H9 (cell line): ENCODE measurements at regions not wholly inside any gene's neighbourhood (a gene's known extent, or its start where the extent isn't known, plus 50 kb on each side); places are given as distances from the start of the nearest gene placed in this dataset.

Experiments used
- DNase-seq: peaks from one replicate; pipeline ENCODE4 v3.0.0-alpha.2; 2017
- H2AFZ ChIP-seq: one replicate; pipeline ENCODE4 v1.6.1; 2013; ENCODE audit warnings: mild to moderate bottlenecking, low read length, control low read depth, moderate library complexity
- H2AK5ac ChIP-seq: 2 replicates; pipeline ENCODE4 v1.6.1; 2013; ENCODE audit warnings: low read length, control low read depth, mixed read lengths; ENCODE audit not compliant: insufficient read length
- H2BK120ac ChIP-seq: one replicate; pipeline ENCODE4 v1.6.1; 2013; ENCODE audit warnings: low read depth, mild to moderate bottlenecking, low read length, control low read depth, inconsistent platforms; ENCODE audit not compliant: poor library complexity, severe bottlenecking
- H2BK12ac ChIP-seq: 2 replicates; pipeline ENCODE4 v1.6.1; 2013; ENCODE audit warnings: low read length, control low read depth, mixed read lengths, low read depth; ENCODE audit not compliant: insufficient read length
- H2BK15ac ChIP-seq: 2 replicates; pipeline ENCODE4 v1.6.1; 2013; ENCODE audit warnings: low read depth, low read length, control low read depth
- H2BK20ac ChIP-seq: one replicate; pipeline ENCODE4 v1.6.1; 2013; ENCODE audit warnings: low read depth, mild to moderate bottlenecking, low read length, control low read depth, inconsistent platforms; ENCODE audit not compliant: poor library complexity, severe bottlenecking
- H2BK5ac ChIP-seq: 2 replicates; pipeline ENCODE4 v1.6.1; 2013; ENCODE audit warnings: low read length, control low read depth, mixed read lengths; ENCODE audit not compliant: insufficient read length
- H3K14ac ChIP-seq: 2 replicates; pipeline ENCODE4 v1.6.1; 2013; ENCODE audit warnings: low read length, control low read depth; ENCODE audit not compliant: insufficient read depth
- H3K18ac ChIP-seq: 2 replicates; pipeline ENCODE4 v1.6.1; 2013; ENCODE audit warnings: low read depth, mild to moderate bottlenecking, mixed read lengths, low read length, control low read depth; ENCODE audit not compliant: insufficient read length
- H3K23ac ChIP-seq: 2 replicates; pipeline ENCODE4 v1.6.1; 2013; ENCODE audit warnings: low read length, control low read depth, mixed read lengths, low read depth; ENCODE audit not compliant: insufficient read length
- H3K23me2 ChIP-seq: 2 replicates; pipeline ENCODE4 v1.6.1; 2013; ENCODE audit warnings: low read depth, mild to moderate bottlenecking, mixed read lengths, low read length, control low read depth; ENCODE audit not compliant: insufficient read length, poor library complexity, severe bottlenecking
- H3K27ac ChIP-seq: 2 replicates; pipeline ENCODE4 v1.5.1; 2013; ENCODE audit warnings: low read length, control low read depth, mixed read lengths, low read depth; ENCODE audit not compliant: insufficient read length
- H3K27me3 ChIP-seq: 2 replicates; pipeline ENCODE4 v1.6.1; 2013; ENCODE audit warnings: low read length, control low read depth, inconsistent platforms; ENCODE audit not compliant: insufficient read depth
- H3K4ac ChIP-seq: 2 replicates; pipeline ENCODE4 v1.6.1; 2013; ENCODE audit warnings: low read depth, mild to moderate bottlenecking, control low read depth, inconsistent platforms, low read length, moderate library complexity
- H3K4me1 ChIP-seq: 2 replicates; pipeline ENCODE4 v1.6.1; 2013; ENCODE audit warnings: low read length, control low read depth, inconsistent platforms; ENCODE audit not compliant: insufficient read depth
- H3K4me2 ChIP-seq: 2 replicates; pipeline ENCODE4 v1.6.1; 2013; ENCODE audit warnings: low read length, control low read depth, mixed read lengths; ENCODE audit not compliant: insufficient read length, insufficient read depth
- H3K56ac ChIP-seq: 2 replicates; pipeline ENCODE4 v1.6.1; 2013; ENCODE audit warnings: low read depth, mild to moderate bottlenecking, mixed read lengths, low read length, control low read depth; ENCODE audit not compliant: insufficient read length
- H3K79me1 ChIP-seq: 2 replicates; pipeline ENCODE4 v1.6.1; 2013; ENCODE audit warnings: low read depth, mild to moderate bottlenecking, moderate library complexity, low read length, control low read depth, inconsistent platforms; ENCODE audit not compliant: insufficient read depth, poor library complexity, severe bottlenecking
- H3K79me2 ChIP-seq: 2 replicates; pipeline ENCODE4 v1.6.1; 2013; ENCODE audit warnings: low read length, control low read depth, inconsistent platforms; ENCODE audit not compliant: insufficient read depth
- H3K9ac ChIP-seq: 2 replicates; pipeline ENCODE4 v1.6.1; 2013; ENCODE audit warnings: low read length, control low read depth, mixed read lengths; ENCODE audit not compliant: insufficient read length; ENCODE audit errors: extremely low read depth
- H3K9me3 ChIP-seq: one replicate; pipeline ENCODE4 v1.6.1; 2013; ENCODE audit warnings: low read depth, low read length, inconsistent platforms; ENCODE audit not compliant: control insufficient read depth
- H3T11ph ChIP-seq: one replicate; pipeline ENCODE4 v1.6.1; 2013; ENCODE audit warnings: mild to moderate bottlenecking, low read length, control low read depth, inconsistent platforms
- H4K20me1 ChIP-seq: one replicate; pipeline ENCODE4 v1.6.1; 2013; ENCODE audit not compliant: control insufficient read depth, insufficient read length, insufficient read depth
- H4K5ac ChIP-seq: 2 replicates; pipeline ENCODE4 v1.6.1; 2013; ENCODE audit warnings: low read depth, mild to moderate bottlenecking, mixed read lengths, low read length, control low read depth; ENCODE audit not compliant: insufficient read length
- H4K8ac ChIP-seq: replicated peaks from 2 replicates; pipeline ENCODE4 v1.6.1; 2013; ENCODE audit warnings: low read length, control low read depth, mixed read lengths, low read depth; ENCODE audit not compliant: insufficient read length
- H4K91ac ChIP-seq: 2 replicates; pipeline ENCODE4 v1.6.1; 2013; ENCODE audit warnings: low read depth, mild to moderate bottlenecking, moderate library complexity, mixed read lengths, low read length, control low read depth; ENCODE audit not compliant: insufficient read length
- H3K27ac Mint-ChIP-seq, 3 experiments: 2 replicates in 2 of 3; 3 replicates in 1 of 3; pipeline ENCODE4 v1.8.0; 2020 to 2021; ENCODE audit warnings: mixed read lengths in 3 of 3, mild to moderate bottlenecking in 1 of 3, moderate library complexity in 1 of 3
- H3K27me3 Mint-ChIP-seq: 2 replicates; pipeline ENCODE4 v1.8.0; 2021; ENCODE audit warnings: low read depth, mild to moderate bottlenecking, moderate library complexity, mixed read lengths
- H3K36me3 Mint-ChIP-seq, 3 experiments: 2 replicates in 2 of 3; 3 replicates in 1 of 3; pipeline ENCODE4 v1.8.0; 2020 to 2021; ENCODE audit warnings: low read depth in 3 of 3, mixed read lengths in 3 of 3; ENCODE audit not compliant: insufficient read depth in 1 of 3
- H3K4me1 Mint-ChIP-seq, 2 experiments: 2 replicates each; pipeline ENCODE4 v1.8.0; 2020; ENCODE audit warnings: mixed read lengths in 2 of 2
- H3K4me3 Mint-ChIP-seq, 2 experiments: 2 replicates in 1 of 2; 3 replicates in 1 of 2; pipeline ENCODE4 v1.8.0; 2020 to 2021; ENCODE audit warnings: mild to moderate bottlenecking in 2 of 2, mixed read lengths in 2 of 2, moderate library complexity in 1 of 2
- H3K9me3 Mint-ChIP-seq, 2 experiments: 2 replicates in 1 of 2; 3 replicates in 1 of 2; pipeline ENCODE4 v1.8.0; 2020; ENCODE audit warnings: mild to moderate bottlenecking in 2 of 2, mixed read lengths in 2 of 2, moderate library complexity in 1 of 2
- WGBS: extraction: QIAGEN DNeasy Blood & Tissue Kit; methylation state at CpG from one replicate; pipeline ENCODE4 v1.1.7; 2013; ENCODE audit warnings: missing lambda C conversion rate, low lambda C conversion rate, mixed read lengths; ENCODE audit not compliant: insufficient read length; ENCODE audit errors: extremely low coverage; 5-methylcytosine and 5-hydroxymethylcytosine counted together
- TF ChIP-seq, protein P1 (sequence below): fragments of 200-600 bp; sonication (generic); conservative IDR thresholded peaks from 3 replicates; pipeline ENCODE4 v1.8.0; 2021; ENCODE audit warnings: antibody characterized with exemption, mild to moderate bottlenecking

DNA sequence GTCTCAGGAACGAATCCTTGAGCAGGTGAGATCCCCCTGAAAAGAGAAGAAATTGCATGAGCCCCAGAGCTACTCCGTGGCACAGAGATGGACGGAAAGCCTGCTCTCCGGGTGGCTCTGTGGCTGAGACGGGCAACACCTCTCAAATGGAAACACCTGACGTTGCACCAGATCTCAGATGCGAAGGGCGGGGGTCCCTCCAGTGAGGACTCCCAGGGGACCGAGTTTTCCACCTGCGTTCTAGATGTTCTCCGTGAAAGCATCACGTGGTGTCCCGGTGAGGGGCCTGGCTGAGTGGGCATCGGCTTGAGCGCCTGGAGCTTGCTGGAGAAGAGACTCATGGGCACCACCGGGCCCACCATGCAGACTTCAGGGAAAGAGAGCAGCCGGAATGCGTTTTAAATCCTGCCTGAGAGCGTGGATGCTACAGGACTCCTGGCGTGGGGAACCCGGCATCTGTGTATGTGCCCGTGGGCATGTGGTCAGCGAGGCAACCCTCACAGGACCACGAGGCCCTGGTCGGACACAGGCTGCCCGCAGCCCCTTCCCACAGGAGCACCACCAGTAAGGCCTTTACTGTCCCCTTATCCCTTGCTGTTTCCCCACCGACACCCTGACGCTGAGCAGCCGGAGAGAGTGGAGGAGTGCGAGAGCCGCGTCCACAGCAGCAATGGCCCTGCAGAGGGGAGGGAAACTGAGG lies 378.4 kb upstream of the IRX4 start:
- H3K14ac ChIP-seq: no peak overlapping the region
- no peak overlapping the region for H4K5ac ChIP-seq
- no peaks in the 10 kb centered on the region for H3K79me1 ChIP-seq
- Mint-ChIP-seq H3K9me3 (no peaks in the 10 kb centered on the region), H3K27me3 (no peaks in the 10 kb centered on the region; the same call in 1 of the 2 replicates), H3K27ac (no peak overlapping the region), H3K4me3 (no peak overlapping the region), H3K36me3 (no peaks in the 10 kb centered on the region), H3K4me1 (no peaks in the 10 kb centered on the region)
- DNase-seq: no peak
- no peak overlapping the region for H3K56ac ChIP-seq
- peaks cover 3% of the 10 kb centered on the region for H3K23me2 ChIP-seq
- no peak overlapping the region for H4K91ac ChIP-seq
- no peak overlapping the region for H2BK20ac ChIP-seq
- no peak overlapping the region for H3K27ac ChIP-seq
- H3K9me3 ChIP-seq: no peaks in the 10 kb centered on the region
- TF ChIP-seq, protein P1, sequence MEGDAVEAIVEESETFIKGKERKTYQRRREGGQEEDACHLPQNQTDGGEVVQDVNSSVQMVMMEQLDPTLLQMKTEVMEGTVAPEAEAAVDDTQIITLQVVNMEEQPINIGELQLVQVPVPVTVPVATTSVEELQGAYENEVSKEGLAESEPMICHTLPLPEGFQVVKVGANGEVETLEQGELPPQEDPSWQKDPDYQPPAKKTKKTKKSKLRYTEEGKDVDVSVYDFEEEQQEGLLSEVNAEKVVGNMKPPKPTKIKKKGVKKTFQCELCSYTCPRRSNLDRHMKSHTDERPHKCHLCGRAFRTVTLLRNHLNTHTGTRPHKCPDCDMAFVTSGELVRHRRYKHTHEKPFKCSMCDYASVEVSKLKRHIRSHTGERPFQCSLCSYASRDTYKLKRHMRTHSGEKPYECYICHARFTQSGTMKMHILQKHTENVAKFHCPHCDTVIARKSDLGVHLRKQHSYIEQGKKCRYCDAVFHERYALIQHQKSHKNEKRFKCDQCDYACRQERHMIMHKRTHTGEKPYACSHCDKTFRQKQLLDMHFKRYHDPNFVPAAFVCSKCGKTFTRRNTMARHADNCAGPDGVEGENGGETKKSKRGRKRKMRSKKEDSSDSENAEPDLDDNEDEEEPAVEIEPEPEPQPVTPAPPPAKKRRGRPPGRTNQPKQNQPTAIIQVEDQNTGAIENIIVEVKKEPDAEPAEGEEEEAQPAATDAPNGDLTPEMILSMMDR: no peak
- no peaks in the 10 kb centered on the region for H4K20me1 ChIP-seq
- no peak overlapping the region for H3K4ac ChIP-seq
- WGBS: no CpG with 5 or more reads among the region's 32 CpGs
- no peaks in the 10 kb centered on the region for H3K79me2 ChIP-seq
- H3T11ph ChIP-seq: no peak overlapping the region
- H2BK15ac ChIP-seq: no peak overlapping the region
- no peak overlapping the region for H3K18ac ChIP-seq
- no peak overlapping the region for H2AFZ ChIP-seq
- no peak overlapping the region for H4K8ac ChIP-seq
- no peak overlapping the region for H2AK5ac ChIP-seq
- no peak overlapping the region for H2BK120ac ChIP-seq
- H2BK5ac ChIP-seq: no peak overlapping the region
- H2BK12ac ChIP-seq: no peak overlapping the region
- no peak overlapping the region for H3K4me2 ChIP-seq
- no peak overlapping the region for H3K23ac ChIP-seq
- H3K4me1 ChIP-seq: no peaks in the 10 kb centered on the region
- H3K27me3 ChIP-seq: no peaks in the 10 kb centered on the region
- H3K9ac ChIP-seq: no peak overlapping the region
